ENCODE measurements at regions not wholly inside any gene's neighbourhood (a gene's known extent, or its start where the extent isn't known, plus 50 kb on each side); places are given as distances from the start of the nearest gene placed in this dataset.
A peak's percentile ranks its signal among the peaks of the same experiment; 100 is the strongest.
"Not testable (repeated sequence)": the region's sequence is repeated elsewhere in the genome, so short reads cannot be mapped to it uniquely, and the experiment has no call there.

GRCh38 chr15:89016549-89017041 is 71.7 kb upstream of the ABHD2 start:
- no peak for DNase-seq (ENCODE audit: extremely low read depth, low read depth)
- H3K4me3 ChIP-seq (replicated peaks; ENCODE audit: low read depth, low read length) = no peak overlapping the region
- no peak for TF ChIP-seq CTCF (IDR thresholded peaks at IDR 0.05; ENCODE audit: low read depth, low read length, missing control alignments)

- DNase-seq (ENCODE audit: extremely low read depth, low read depth) = peak; percentile 56
- 0 out of 2 replicates have a peak overlapping the region, but pooled peaks have one; percentile 11 for H3K4me3 ChIP-seq (replicated peaks; ENCODE audit: low read depth, low read length)
- TF ChIP-seq CTCF (IDR thresholded peaks at IDR 0.05; ENCODE audit: low read depth, low read length, missing control alignments) = peak; percentile 89
Observed at GRCh38 chr15:89017370-89018066, 70.7 kb upstream of the ABHD2 start.

- no peak for TF ChIP-seq CTCF (IDR thresholded peaks at IDR 0.05; ENCODE audit: low read depth, low read length, missing control alignments)
- DNase-seq (ENCODE audit: extremely low read depth, low read depth) = no peak
- H3K4me3 ChIP-seq (replicated peaks; ENCODE audit: low read depth, low read length) = no peak overlapping the region
Observed at GRCh38 chr15:89018207-89018606, 70.0 kb upstream of the ABHD2 start.

GRCh38 chr15:89019436-89019835 is 68.8 kb upstream of the ABHD2 start:
- no peak for DNase-seq (ENCODE audit: extremely low read depth, low read depth)
- H3K4me3 ChIP-seq (replicated peaks; ENCODE audit: low read depth, low read length) = no peak overlapping the region
- TF ChIP-seq CTCF (IDR thresholded peaks at IDR 0.05; ENCODE audit: low read depth, low read length, missing control alignments) = no peak

GRCh38 chr15:89021224-89021623 is 67.0 kb upstream of the ABHD2 start:
- no peak for TF ChIP-seq CTCF (IDR thresholded peaks at IDR 0.05; ENCODE audit: low read depth, low read length, missing control alignments)
- no peak overlapping the region for H3K4me3 ChIP-seq (replicated peaks; ENCODE audit: low read depth, low read length)
- no peak for DNase-seq (ENCODE audit: extremely low read depth, low read depth)

GRCh38 chr15:89021886-89022285 is 66.4 kb upstream of the ABHD2 start:
- DNase-seq (ENCODE audit: extremely low read depth, low read depth) = not testable (repeated sequence)

GRCh38 chr15:89023311-89023961 is 64.8 kb upstream of the ABHD2 start:
- H3K4me3 ChIP-seq (replicated peaks; ENCODE audit: low read depth, low read length) = no peak overlapping the region
- DNase-seq (ENCODE audit: extremely low read depth, low read depth) = no peak
- no peak for TF ChIP-seq CTCF (IDR thresholded peaks at IDR 0.05; ENCODE audit: low read depth, low read length, missing control alignments)

More at GRCh38 chr15:89021886-89022285, 66.4 kb upstream of the ABHD2 start:
- H3K4me3 ChIP-seq (replicated peaks; ENCODE audit: low read depth, low read length) = not testable (repeated sequence)
